IPS-NIHi7 (cell line): ENCODE measurements at regions not wholly inside any gene's neighbourhood (a gene's known extent, or its start where the extent isn't known, plus 50 kb on each side); places are given as distances from the start of the nearest gene placed in this dataset.

Source experiments
- DNase-seq: peaks from one replicate; pipeline ENCODE4 v3.0.0; 2012; ENCODE audit warnings: mixed read lengths; ENCODE audit errors: extremely low spot score

GRCh38 chr12:115577401-115577800, 700.1 kb downstream of the MED13L start:
- no peak for DNase-seq

- DNase-seq, result no peak
Observed at GRCh38 chr12:115574826-115575225, 702.7 kb downstream of the MED13L start.

DNA sequence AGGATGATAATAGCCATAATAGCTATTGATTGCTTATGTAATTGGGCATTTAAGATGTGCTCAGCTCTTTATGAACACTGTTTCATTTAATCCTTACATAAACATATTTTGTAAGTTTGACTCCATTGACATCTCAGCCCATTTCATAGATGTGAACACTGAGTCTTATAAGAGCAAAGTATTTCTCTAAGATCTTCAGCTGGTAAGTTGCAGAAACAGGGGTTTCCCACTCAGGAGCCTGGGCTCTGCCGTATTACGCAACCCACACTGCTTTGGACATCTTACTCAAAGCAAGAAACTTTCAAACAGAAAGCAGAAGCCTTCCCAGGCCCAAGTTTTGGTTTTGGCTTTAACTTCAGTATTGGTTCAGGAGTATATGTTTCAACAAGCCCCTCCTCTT, 705.1 kb downstream of the MED13L start:
- DNase-seq, result no peak

- no peak for DNase-seq
Observed at GRCh38 chr12:115571446-115571845, 706.0 kb downstream of the MED13L start.

GRCh38 chr12:115571027-115571426, 706.5 kb downstream of the MED13L start:
- DNase-seq, result no peak

DNA sequence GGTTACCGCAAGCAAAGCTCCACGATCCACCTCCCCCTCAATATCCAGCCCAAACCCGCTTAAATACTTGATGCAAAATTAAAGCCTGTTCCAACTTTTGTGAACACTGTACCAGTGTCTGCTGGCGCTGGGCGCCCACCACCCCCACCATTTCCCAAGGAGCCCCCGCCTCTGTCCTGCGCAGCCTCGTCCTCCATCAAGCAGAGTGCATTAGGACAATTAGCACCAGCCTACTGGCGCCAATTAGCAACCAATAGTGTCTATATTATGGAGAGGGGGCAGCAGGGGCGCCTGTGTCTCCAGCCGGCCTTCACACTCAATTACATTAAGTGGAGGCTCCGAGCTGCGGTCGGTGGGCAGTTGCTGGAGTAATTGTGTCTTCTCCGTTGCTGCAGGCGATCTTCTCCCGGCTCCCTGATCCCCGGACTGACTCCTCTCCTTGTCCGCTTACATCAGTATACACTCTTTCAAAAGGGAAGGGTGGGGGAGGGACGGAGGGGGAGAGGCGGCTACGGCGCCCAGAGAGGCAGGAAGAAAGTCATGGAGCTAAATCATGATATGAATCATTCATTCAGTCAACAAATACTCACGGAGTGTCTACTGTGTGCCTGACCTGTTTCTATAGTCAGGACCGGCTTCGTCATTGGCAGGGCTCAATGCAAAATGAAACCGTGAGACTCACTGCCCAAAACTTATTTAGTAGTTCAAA, 707.3 kb downstream of the MED13L start:
- no peak for DNase-seq

DNA sequence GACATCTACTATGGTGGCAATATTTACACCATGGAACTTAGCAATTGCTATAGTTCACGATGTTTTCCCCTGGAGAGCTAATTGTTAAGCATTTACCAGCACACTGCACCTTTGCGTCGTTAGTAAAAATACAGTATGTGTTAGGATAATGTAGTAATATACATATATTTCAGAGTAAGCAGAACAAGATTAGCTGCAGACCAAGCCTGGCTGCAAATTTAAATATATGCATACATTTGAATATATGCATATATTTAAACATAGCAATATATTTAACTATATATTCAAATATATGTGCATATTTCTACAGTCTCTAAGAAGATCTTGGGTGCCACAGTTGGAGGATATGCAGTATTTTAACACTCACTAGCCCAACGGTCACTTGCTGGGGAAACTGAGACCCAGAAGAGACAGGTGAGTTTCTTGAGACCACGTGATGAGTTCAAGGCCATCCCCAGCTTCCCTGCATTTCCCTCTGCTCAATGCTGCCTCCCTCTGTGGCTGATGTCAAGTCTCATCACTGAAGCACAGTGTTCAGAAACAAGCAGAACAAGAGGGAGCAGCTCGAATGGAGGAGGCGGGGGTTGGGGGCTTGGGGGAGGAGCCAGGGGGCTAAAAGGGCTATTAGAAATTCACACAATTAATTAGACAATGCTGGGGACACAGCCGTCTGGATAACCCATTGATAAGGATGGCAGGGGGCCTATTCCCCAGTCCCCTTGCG, 708.0 kb downstream of the MED13L start:
- peak; percentile 46 for DNase-seq

DNA sequence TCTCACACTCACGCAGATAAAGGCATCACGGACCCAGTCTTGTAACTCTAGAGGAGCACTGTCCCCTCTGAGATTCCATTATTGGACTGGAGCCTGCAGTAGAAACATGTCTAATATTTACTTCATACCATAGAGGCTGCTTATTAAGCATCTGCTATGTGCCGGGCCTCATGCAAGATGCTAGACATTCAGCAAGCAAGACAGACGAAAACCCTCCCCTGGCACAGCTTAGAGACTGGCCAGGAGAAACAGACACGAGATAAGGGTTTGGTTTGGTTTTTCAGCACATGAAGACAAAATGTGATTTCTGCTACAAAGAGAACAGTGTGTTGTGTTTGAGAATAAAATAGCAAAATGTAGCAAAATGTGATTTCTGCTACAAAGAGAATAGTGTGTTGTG, 719.2 kb downstream of the MED13L start:
- no peak for DNase-seq

- DNase-seq, result no peak
Observed at GRCh38 chr12:115553622-115554021, 723.9 kb downstream of the MED13L start.

DNA sequence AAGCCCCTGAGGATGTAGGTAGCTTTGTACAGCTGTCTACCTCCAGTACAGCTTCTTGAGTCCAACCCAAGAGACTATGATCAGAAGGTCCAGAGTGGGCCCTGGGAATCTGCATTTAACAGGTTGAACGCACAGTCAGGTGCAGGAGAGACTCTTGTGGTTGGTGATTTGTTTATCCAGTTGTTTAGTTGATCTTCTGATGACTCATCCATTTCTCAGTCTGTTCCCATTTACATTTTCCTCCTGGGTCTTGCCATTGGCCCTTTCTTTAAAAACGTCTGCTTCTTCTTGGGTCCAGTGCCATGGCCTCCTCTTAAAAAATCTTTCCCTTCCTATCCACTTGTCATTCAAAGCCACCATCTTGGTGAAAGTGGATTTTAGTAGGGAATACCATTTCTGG, 734.2 kb downstream of the MED13L start:
- DNase-seq, result no peak

GRCh38 chr12:115542656-115543055, 734.8 kb downstream of the MED13L start:
- DNase-seq, result no peak

- DNase-seq, result no peak
Observed at GRCh38 chr12:115541891-115542421, 735.5 kb downstream of the MED13L start.

- DNase-seq, result no peak
Observed at GRCh38 chr12:115528466-115528865, 749.0 kb downstream of the MED13L start.

- no peak for DNase-seq
Observed at GRCh38 chr12:115521771-115522409, 755.6 kb downstream of the MED13L start.

DNA sequence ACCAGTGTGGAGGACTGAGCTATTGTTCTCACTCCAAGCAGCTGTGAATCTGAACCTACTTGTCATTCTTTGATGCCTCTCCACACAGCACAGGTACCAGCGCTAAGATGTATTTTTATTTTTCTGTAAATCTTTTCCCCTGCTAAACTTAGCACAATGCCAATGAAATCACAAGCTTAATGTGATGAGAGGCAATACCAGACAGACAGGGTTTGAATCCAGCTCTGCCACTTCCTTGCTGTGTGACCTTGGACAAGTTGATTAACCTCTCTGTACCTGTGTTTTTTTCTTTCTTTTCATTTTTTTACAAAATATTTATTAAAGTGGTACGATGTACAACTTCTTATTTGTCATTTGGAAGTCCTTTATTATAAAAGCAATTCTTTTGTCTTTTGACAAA, 757.6 kb downstream of the MED13L start:
- DNase-seq, result no peak

GRCh38 chr12:115519359-115519758, 758.1 kb downstream of the MED13L start:
- no peak for DNase-seq

DNA sequence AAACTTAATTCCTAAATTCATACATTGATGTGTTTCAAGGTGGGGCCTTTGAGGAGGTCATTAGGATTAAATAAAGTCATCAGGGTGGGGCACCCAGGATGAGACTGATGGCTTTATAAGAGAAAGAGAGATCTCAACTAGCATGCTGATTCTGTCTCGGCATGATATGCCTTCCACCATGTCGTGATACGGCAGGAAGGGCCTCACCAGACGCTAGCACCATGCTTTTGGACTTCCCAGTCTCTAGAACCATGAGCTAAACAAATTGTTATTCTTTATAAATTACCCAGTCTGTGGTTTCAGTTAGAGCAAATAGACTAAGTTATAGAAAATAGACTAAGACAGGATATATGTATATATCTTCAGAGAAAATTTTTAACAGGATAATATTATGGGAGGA, 759.6 kb downstream of the MED13L start:
- no peak for DNase-seq

- no peak for DNase-seq
Observed at GRCh38 chr12:115511986-115512711, 765.3 kb downstream of the MED13L start.

- DNase-seq, result no peak
Observed at GRCh38 chr12:115511305-115511704, 766.2 kb downstream of the MED13L start.

- DNase-seq, result no peak
Observed at GRCh38 chr12:115508990-115509389, 768.5 kb downstream of the MED13L start.

GRCh38 chr12:115507951-115508722, 769.4 kb downstream of the MED13L start:
- DNase-seq, result peak; percentile 88
